ENCODE measurements at regions not wholly inside any gene's neighbourhood (a gene's known extent, or its start where the extent isn't known, plus 50 kb on each side); places are given as distances from the start of the nearest gene placed in this dataset.

GRCh38 chrX:77174680-77175519 is 272.3 kb upstream of the FGF16 start:
- no peak for DNase-seq (ENCODE audit: low spot score in 2 of 2)
- Histone ChIP-seq H3K27ac (no peak overlapping the region), H3K4me1 (no peaks in the 10 kb centered on the region), H3K27me3 (no peaks in the 10 kb centered on the region), H3K36me3 (no peaks in the 10 kb centered on the region), H3K4me3 (no peak overlapping the region), H3K9me3 (no peaks in the 10 kb centered on the region)
- WGBS, 2 donors, result 34 to 35% methylated on average over 2 of the region's 2 CpGs
- TF ChIP-seq, protein P1, sequence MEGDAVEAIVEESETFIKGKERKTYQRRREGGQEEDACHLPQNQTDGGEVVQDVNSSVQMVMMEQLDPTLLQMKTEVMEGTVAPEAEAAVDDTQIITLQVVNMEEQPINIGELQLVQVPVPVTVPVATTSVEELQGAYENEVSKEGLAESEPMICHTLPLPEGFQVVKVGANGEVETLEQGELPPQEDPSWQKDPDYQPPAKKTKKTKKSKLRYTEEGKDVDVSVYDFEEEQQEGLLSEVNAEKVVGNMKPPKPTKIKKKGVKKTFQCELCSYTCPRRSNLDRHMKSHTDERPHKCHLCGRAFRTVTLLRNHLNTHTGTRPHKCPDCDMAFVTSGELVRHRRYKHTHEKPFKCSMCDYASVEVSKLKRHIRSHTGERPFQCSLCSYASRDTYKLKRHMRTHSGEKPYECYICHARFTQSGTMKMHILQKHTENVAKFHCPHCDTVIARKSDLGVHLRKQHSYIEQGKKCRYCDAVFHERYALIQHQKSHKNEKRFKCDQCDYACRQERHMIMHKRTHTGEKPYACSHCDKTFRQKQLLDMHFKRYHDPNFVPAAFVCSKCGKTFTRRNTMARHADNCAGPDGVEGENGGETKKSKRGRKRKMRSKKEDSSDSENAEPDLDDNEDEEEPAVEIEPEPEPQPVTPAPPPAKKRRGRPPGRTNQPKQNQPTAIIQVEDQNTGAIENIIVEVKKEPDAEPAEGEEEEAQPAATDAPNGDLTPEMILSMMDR (IDR thresholded peaks at IDR 0.05), result no peak
- no peak for TF ChIP-seq EP300 (IDR thresholded peaks at IDR 0.05)
- no peak for TF ChIP-seq POLR2A (IDR thresholded peaks at IDR 0.05)

DNA sequence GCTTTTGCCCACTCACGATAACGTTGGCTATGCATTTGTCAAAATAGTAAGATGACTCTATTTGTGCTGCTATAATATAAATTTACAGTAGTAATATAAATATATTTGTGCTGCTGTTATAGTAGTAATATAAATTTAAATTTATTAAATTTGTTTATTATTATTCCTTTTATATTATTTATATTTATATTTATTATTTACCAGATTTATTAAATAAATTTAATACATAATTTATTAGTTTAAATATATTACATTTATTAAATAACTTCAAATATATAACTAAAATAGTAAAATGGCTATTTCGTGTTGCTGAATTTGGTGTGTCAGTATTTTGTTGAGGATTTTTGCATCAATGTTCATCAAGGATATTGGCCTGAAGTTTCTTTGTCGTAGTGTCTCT is 246.5 kb upstream of the FGF16 start:
- no peak overlapping the region for H3K4me3 ChIP-seq
- no peaks in the 10 kb centered on the region for H3K36me3 ChIP-seq
- WGBS, 2 donors, result 78 to 88% methylated on average over 4 of the region's 4 CpGs
- no peaks in the 10 kb centered on the region for H3K4me1 ChIP-seq
- H3K9me3 ChIP-seq, result no peaks in the 10 kb centered on the region
- no peaks in the 10 kb centered on the region for H3K27me3 ChIP-seq
- no peak overlapping the region for H3K27ac ChIP-seq
- TF ChIP-seq EP300 (IDR thresholded peaks at IDR 0.05), result no peak
- TF ChIP-seq, protein P1 (IDR thresholded peaks at IDR 0.05), result no peak
- no peak for TF ChIP-seq POLR2A (IDR thresholded peaks at IDR 0.05)
- DNase-seq (ENCODE audit: low spot score in 2 of 2), result no peak

GRCh38 chrX:77223046-77223445 is 224.1 kb upstream of the FGF16 start:
- no peak for DNase-seq (ENCODE audit: low spot score in 2 of 2)
- H3K4me3 ChIP-seq, result no peak overlapping the region
- no peaks in the 10 kb centered on the region for H3K36me3 ChIP-seq
- H3K27ac ChIP-seq, result no peak overlapping the region
- TF ChIP-seq POLR2A (IDR thresholded peaks at IDR 0.05) (no peak), EP300 (IDR thresholded peaks at IDR 0.05) (no peak)
- TF ChIP-seq, protein P1 (IDR thresholded peaks at IDR 0.05), result no peak
- H3K4me1 ChIP-seq, result no peaks in the 10 kb centered on the region
- WGBS, 2 donors, result 43 to 51% methylated on average over 8 of the region's 8 CpGs
- H3K27me3 ChIP-seq, result no peaks in the 10 kb centered on the region
- no peaks in the 10 kb centered on the region for H3K9me3 ChIP-seq

GRCh38 chrX:77264490-77264889 is 182.7 kb upstream of the FGF16 start:
- Histone ChIP-seq H3K4me3 (no peak overlapping the region), H3K9me3 (peaks cover 0 to 28% (median 3%) of the 10 kb centered on the region in 4 donors), H3K27ac (no peak overlapping the region), H3K4me1 (no peaks in the 10 kb centered on the region), H3K36me3 (no peaks in the 10 kb centered on the region), H3K27me3 (no peaks in the 10 kb centered on the region)
- 30 to 43% methylated on average over 1 to 2 of the region's 2 CpGs for WGBS, 2 donors
- DNase-seq (ENCODE audit: low spot score in 2 of 2), result no peak
- TF ChIP-seq POLR2A (IDR thresholded peaks at IDR 0.05) (no peak), EP300 (IDR thresholded peaks at IDR 0.05) (no peak)
- TF ChIP-seq, protein P1 (IDR thresholded peaks at IDR 0.05), result no peak

DNA sequence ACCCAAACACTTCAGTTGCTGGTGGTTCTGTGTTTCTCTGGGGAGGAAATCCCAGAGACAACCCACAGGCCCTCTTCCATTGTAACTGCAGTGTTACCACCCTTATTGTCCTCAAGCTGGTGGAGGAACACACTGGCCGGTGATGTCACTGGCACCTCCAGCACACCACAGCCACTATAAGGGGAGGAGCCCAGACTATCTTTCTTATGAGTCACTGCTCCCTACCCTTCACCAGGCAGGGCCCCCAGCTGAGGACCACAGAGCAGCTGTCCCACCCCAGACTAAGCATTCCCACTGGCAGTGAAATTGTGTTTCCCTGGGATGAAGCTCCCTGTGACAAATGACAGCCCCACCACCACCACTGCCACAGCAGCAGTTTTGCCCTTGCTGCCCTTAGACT is 171.8 kb upstream of the FGF16 start:
- H3K9me3 ChIP-seq, result no peaks in the 10 kb centered on the region
- no peak overlapping the region for H3K27ac ChIP-seq
- H3K4me1 ChIP-seq, result no peaks in the 10 kb centered on the region
- TF ChIP-seq, protein P1 (IDR thresholded peaks at IDR 0.05), result no peak
- no peak for TF ChIP-seq EP300 (IDR thresholded peaks at IDR 0.05)
- no peak for TF ChIP-seq POLR2A (IDR thresholded peaks at IDR 0.05)
- WGBS, 2 donors, result 100% methylated on average over 1 of the region's 1 CpG
- H3K27me3 ChIP-seq, result no peaks in the 10 kb centered on the region
- no peak overlapping the region for H3K4me3 ChIP-seq
- DNase-seq (ENCODE audit: low spot score in 2 of 2), result no peak
- no peaks in the 10 kb centered on the region for H3K36me3 ChIP-seq

All from tibial nerve (tissue), 4 donors.